GM23338 (cell line): ENCODE measurements at regions not wholly inside any gene's neighbourhood (a gene's known extent, or its start where the extent isn't known, plus 50 kb on each side); places are given as distances from the start of the nearest gene placed in this dataset.

ENCODE experiments used
- ATAC-seq: fragments of 200-7000 bp; cut with Tn5 transposase; 3 replicates; pipeline ENCODE4 v1.9.1; 2020
- DNase-seq: peaks from one replicate; pipeline ENCODE4 v3.0.0-alpha.2; 2015; ENCODE audit warnings: low spot score
- H2AFZ ChIP-seq: fragments of 200-600 bp; sonication (generic); 2 replicates; pipeline ENCODE4 v1.8.0; 2016; ENCODE audit warnings: antibody characterized with exemption, mild to moderate bottlenecking, moderate library complexity
- H3F3A ChIP-seq: fragments of 200-600 bp; sonication (generic); replicated peaks from 2 replicates; pipeline ENCODE4 v1.8.0; 2017; ENCODE audit warnings: antibody characterized with exemption, mixed run types, low read depth
- H3K27ac ChIP-seq: fragments of 200-600 bp; sonication (generic); 2 replicates; pipeline ENCODE4 v1.6.1; 2016; ENCODE audit warnings: low read depth
- H3K27me3 ChIP-seq: fragments of 200-600 bp; sonication (generic); 2 replicates; pipeline ENCODE4 v1.8.0; 2016; ENCODE audit warnings: mild to moderate bottlenecking, mixed run types, moderate library complexity; ENCODE audit not compliant: insufficient read depth
- H3K36me3 ChIP-seq: fragments of 200-600 bp; sonication (generic); 2 replicates; pipeline ENCODE4 v1.8.0; 2016; ENCODE audit warnings: mild to moderate bottlenecking; ENCODE audit not compliant: insufficient read depth
- H3K4me1 ChIP-seq: fragments of 200-600 bp; sonication (generic); 2 replicates; pipeline ENCODE4 v1.8.0; 2016; ENCODE audit warnings: mild to moderate bottlenecking, moderate library complexity; ENCODE audit not compliant: insufficient read depth
- H3K4me2 ChIP-seq: fragments of 200-600 bp; sonication (generic); 2 replicates; pipeline ENCODE4 v1.7.1; 2017; ENCODE audit warnings: mixed run types
- H3K4me3 ChIP-seq: fragments of 200-600 bp; sonication (generic); 2 replicates; pipeline ENCODE4 v1.6.1; 2016; ENCODE audit warnings: mixed run types
- H3K79me2 ChIP-seq: fragments of 200-600 bp; sonication (generic); replicated peaks from 2 replicates; pipeline ENCODE4 v1.8.0; 2017; ENCODE audit warnings: mild to moderate bottlenecking; ENCODE audit not compliant: insufficient read depth
- H3K9me2 ChIP-seq: fragments of 200-600 bp; sonication (generic); 2 replicates; pipeline ENCODE4 v1.8.0; 2017; ENCODE audit not compliant: insufficient read depth
- H4K20me1 ChIP-seq: fragments of 200-600 bp; sonication (generic); replicated peaks from 2 replicates; pipeline ENCODE4 v1.8.0; 2017; ENCODE audit warnings: mild to moderate bottlenecking; ENCODE audit not compliant: insufficient read depth
- H3K27ac Mint-ChIP-seq: 2 replicates; pipeline ENCODE4 v1.8.0; 2020; ENCODE audit warnings: inconsistent platforms, mild to moderate bottlenecking, moderate library complexity, mixed read lengths
- H3K27me3 Mint-ChIP-seq: 3 replicates; pipeline ENCODE4 v1.8.0; 2022; ENCODE audit warnings: low read depth, mild to moderate bottlenecking, moderate library complexity, mixed read lengths, inconsistent platforms; ENCODE audit not compliant: insufficient read depth, poor library complexity
- H3K36me3 Mint-ChIP-seq: 3 replicates; pipeline ENCODE4 v1.8.0; 2021; ENCODE audit warnings: low read depth, mild to moderate bottlenecking, inconsistent platforms, moderate library complexity, mixed read lengths
- H3K4me1 Mint-ChIP-seq: 3 replicates; pipeline ENCODE4 v1.8.0; 2020; ENCODE audit warnings: mild to moderate bottlenecking, inconsistent platforms, mixed read lengths
- H3K4me3 Mint-ChIP-seq: 3 replicates; pipeline ENCODE4 v1.8.0; 2021; ENCODE audit warnings: moderate library complexity, mild to moderate bottlenecking, inconsistent platforms, mixed read lengths
- H3K9me3 Mint-ChIP-seq: 3 replicates; pipeline ENCODE4 v1.8.0; 2020; ENCODE audit warnings: moderate library complexity, mild to moderate bottlenecking, inconsistent platforms, mixed read lengths
- CREB1 ChIP-seq: fragments of 250-450 bp; sonication (Bioruptor Pico); IDR thresholded peaks from 2 replicates; pipeline ENCODE4 v1.5.0; 2020; ENCODE audit warnings: low read depth, mild to moderate bottlenecking, moderate library complexity
- NANOG ChIP-seq: IDR thresholded peaks from 2 replicates; pipeline ENCODE4 v1.6.1; 2016; ENCODE audit warnings: antibody characterized with exemption, borderline replicate concordance
- STAT1 ChIP-seq: IDR thresholded peaks from one replicate; pipeline ENCODE4 v1.6.1; 2016; ENCODE audit warnings: antibody characterized with exemption; ENCODE audit not compliant: unreplicated experiment
- ZNF114 ChIP-seq: fragments of 250-450 bp; sonication (Bioruptor Pico); IDR thresholded peaks from 2 replicates; pipeline ENCODE4 v1.5.0; 2020; ENCODE audit warnings: mild to moderate bottlenecking, moderate library complexity
- ZNF331 ChIP-seq: fragments of 250-450 bp; sonication (Bioruptor Pico); IDR thresholded peaks from 2 replicates; pipeline ENCODE4 v1.5.0; 2020; ENCODE audit warnings: low read depth, mild to moderate bottlenecking, moderate library complexity
- TF ChIP-seq, protein P1 (sequence below): fragments of 250-450 bp; sonication (Bioruptor Pico); IDR thresholded peaks from 2 replicates; pipeline ENCODE4 v1.5.0; 2020; ENCODE audit warnings: mild to moderate bottlenecking, moderate library complexity
- TF ChIP-seq, protein P2 (sequence below): IDR thresholded peaks from 2 replicates; pipeline ENCODE4 v1.6.1; 2016; ENCODE audit warnings: antibody characterized with exemption
- TF ChIP-seq, protein P3 (sequence below): IDR thresholded peaks from one replicate; pipeline ENCODE4 v1.6.1; 2018; ENCODE audit warnings: antibody characterized with exemption; ENCODE audit not compliant: unreplicated experiment

DNA sequence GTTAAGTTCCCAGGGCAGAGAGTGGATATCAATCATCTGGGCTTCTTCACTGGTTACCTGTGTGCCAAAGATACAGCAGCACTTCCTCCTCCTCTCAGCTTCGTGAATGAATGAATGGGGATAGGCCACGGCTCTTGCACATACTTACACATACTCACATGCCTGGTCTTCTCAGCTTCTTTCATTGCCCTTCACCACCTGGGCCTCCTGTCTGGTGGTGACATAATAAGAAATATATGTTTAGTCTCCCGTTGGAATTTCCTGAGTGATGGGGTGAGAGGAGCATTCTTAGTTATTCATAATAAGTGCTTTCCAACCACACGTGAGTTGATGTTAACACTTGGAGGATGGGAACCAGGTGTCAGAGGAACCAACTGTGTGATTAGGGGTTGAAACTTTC, 268.1 kb upstream of the RMST start (continued):
- TF ChIP-seq, protein P1, sequence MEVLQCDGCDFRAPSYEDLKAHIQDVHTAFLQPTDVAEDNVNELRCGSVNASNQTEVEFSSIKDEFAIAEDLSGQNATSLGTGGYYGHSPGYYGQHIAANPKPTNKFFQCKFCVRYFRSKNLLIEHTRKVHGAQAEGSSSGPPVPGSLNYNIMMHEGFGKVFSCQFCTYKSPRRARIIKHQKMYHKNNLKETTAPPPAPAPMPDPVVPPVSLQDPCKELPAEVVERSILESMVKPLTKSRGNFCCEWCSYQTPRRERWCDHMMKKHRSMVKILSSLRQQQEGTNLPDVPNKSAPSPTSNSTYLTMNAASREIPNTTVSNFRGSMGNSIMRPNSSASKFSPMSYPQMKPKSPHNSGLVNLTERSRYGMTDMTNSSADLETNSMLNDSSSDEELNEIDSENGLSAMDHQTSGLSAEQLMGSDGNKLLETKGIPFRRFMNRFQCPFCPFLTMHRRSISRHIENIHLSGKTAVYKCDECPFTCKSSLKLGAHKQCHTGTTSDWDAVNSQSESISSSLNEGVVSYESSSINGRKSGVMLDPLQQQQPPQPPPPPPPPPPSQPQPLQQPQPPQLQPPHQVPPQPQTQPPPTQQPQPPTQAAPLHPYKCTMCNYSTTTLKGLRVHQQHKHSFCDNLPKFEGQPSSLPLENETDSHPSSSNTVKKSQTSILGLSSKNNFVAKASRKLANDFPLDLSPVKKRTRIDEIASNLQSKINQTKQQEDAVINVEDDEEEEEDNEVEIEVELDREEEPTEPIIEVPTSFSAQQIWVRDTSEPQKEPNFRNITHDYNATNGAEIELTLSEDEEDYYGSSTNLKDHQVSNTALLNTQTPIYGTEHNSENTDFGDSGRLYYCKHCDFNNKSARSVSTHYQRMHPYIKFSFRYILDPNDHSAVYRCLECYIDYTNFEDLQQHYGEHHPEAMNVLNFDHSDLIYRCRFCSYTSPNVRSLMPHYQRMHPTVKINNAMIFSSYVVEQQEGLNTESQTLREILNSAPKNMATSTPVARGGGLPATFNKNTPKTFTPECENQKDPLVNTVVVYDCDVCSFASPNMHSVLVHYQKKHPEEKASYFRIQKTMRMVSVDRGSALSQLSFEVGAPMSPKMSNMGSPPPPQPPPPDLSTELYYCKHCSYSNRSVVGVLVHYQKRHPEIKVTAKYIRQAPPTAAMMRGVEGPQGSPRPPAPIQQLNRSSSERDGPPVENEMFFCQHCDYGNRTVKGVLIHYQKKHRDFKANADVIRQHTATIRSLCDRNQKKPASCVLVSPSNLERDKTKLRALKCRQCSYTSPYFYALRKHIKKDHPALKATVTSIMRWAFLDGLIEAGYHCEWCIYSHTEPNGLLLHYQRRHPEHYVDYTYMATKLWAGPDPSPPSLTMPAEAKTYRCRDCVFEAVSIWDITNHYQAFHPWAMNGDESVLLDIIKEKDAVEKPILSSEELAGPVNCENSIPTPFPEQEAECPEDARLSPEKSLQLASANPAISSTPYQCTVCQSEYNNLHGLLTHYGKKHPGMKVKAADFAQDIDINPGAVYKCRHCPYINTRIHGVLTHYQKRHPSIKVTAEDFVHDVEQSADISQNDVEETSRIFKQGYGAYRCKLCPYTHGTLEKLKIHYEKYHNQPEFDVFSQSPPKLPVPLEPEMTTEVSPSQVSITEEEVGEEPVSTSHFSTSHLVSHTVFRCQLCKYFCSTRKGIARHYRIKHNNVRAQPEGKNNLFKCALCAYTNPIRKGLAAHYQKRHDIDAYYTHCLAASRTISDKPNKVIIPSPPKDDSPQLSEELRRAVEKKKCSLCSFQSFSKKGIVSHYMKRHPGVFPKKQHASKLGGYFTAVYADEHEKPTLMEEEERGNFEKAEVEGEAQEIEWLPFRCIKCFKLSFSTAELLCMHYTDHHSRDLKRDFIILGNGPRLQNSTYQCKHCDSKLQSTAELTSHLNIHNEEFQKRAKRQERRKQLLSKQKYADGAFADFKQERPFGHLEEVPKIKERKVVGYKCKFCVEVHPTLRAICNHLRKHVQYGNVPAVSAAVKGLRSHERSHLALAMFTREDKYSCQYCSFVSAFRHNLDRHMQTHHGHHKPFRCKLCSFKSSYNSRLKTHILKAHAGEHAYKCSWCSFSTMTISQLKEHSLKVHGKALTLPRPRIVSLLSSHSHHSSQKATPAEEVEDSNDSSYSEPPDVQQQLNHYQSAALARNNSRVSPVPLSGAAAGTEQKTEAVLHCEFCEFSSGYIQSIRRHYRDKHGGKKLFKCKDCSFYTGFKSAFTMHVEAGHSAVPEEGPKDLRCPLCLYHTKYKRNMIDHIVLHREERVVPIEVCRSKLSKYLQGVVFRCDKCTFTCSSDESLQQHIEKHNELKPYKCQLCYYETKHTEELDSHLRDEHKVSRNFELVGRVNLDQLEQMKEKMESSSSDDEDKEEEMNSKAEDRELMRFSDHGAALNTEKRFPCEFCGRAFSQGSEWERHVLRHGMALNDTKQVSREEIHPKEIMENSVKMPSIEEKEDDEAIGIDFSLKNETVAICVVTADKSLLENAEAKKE: no peak
- TF ChIP-seq NANOG (no peak), ZNF114 (CRISPR knock-in tag) (no peak), ZNF331 (no peak), CREB1 (CRISPR knock-in tag) (no peak)

- no peak for DNase-seq
- H3K4me1 Mint-ChIP-seq: peaks cover 3% of the 10 kb centered on the region; the same call in 2 of the 3 replicates
- TF ChIP-seq, protein P2, sequence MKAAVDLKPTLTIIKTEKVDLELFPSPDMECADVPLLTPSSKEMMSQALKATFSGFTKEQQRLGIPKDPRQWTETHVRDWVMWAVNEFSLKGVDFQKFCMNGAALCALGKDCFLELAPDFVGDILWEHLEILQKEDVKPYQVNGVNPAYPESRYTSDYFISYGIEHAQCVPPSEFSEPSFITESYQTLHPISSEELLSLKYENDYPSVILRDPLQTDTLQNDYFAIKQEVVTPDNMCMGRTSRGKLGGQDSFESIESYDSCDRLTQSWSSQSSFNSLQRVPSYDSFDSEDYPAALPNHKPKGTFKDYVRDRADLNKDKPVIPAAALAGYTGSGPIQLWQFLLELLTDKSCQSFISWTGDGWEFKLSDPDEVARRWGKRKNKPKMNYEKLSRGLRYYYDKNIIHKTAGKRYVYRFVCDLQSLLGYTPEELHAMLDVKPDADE: no peak
- TF ChIP-seq STAT1 (no peak), ZNF114 (CRISPR knock-in tag) (no peak), ZNF331 (no peak)
- TF ChIP-seq, protein P3, sequence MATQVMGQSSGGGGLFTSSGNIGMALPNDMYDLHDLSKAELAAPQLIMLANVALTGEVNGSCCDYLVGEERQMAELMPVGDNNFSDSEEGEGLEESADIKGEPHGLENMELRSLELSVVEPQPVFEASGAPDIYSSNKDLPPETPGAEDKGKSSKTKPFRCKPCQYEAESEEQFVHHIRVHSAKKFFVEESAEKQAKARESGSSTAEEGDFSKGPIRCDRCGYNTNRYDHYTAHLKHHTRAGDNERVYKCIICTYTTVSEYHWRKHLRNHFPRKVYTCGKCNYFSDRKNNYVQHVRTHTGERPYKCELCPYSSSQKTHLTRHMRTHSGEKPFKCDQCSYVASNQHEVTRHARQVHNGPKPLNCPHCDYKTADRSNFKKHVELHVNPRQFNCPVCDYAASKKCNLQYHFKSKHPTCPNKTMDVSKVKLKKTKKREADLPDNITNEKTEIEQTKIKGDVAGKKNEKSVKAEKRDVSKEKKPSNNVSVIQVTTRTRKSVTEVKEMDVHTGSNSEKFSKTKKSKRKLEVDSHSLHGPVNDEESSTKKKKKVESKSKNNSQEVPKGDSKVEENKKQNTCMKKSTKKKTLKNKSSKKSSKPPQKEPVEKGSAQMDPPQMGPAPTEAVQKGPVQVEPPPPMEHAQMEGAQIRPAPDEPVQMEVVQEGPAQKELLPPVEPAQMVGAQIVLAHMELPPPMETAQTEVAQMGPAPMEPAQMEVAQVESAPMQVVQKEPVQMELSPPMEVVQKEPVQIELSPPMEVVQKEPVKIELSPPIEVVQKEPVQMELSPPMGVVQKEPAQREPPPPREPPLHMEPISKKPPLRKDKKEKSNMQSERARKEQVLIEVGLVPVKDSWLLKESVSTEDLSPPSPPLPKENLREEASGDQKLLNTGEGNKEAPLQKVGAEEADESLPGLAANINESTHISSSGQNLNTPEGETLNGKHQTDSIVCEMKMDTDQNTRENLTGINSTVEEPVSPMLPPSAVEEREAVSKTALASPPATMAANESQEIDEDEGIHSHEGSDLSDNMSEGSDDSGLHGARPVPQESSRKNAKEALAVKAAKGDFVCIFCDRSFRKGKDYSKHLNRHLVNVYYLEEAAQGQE: no peak
Measured at GRCh38 chr12:97200181-97200580, 262.4 kb upstream of the RMST start.

More at GRCh38 chr12:97200181-97200580, 262.4 kb upstream of the RMST start:
- Histone ChIP-seq H3K27me3 (no peaks in the 10 kb centered on the region), H4K20me1 (no peaks in the 10 kb centered on the region), H3K4me3 (no peak overlapping the region), H3K9me2 (no peaks in the 10 kb centered on the region; the same call in 1 of the 2 replicates), H3K79me2 (no peaks in the 10 kb centered on the region), H3K4me1 (no peaks in the 10 kb centered on the region), H3K4me2 (no peak overlapping the region), H3K36me3 (no peaks in the 10 kb centered on the region), H2AFZ (no peak overlapping the region), H3K27ac (no peak overlapping the region), H3F3A (no peaks in the 10 kb centered on the region)
- H3K9me3 Mint-ChIP-seq: peaks cover 25% of the 10 kb centered on the region
- no peaks in the 10 kb centered on the region for H3K27me3 Mint-ChIP-seq
- no peak overlapping the region for H3K4me3 Mint-ChIP-seq
- peaks cover 33% of the 10 kb centered on the region for H3K36me3 Mint-ChIP-seq
- no peak overlapping the region for H3K27ac Mint-ChIP-seq
- ATAC-seq: no peak
